Natural killer cell (primary cell): ENCODE measurements at regions not wholly inside any gene's neighbourhood (a gene's known extent, or its start where the extent isn't known, plus 50 kb on each side); places are given as distances from the start of the nearest gene placed in this dataset.

Experiments
- ATAC-seq, 3 donors: fragments of 150-1000 bp in 2 of 3; fragments of 200-7000 bp in 1 of 3; cut with Tn5 transposase; 1 replicate in 1 of 3; 2 replicates in 2 of 3; pipeline ENCODE4 v1.10.0; 2021; ENCODE audit warnings: mild to moderate bottlenecking in 2 of 3, moderate library complexity in 2 of 3
- DNase-seq, 2 donors: peaks; one replicate each; pipeline versions ENCODE4 v3.0.0 to v3.0.0-alpha.2; 2013 to 2021; ENCODE audit warnings: mixed read lengths in 1 of 2
- H3K27ac ChIP-seq: one replicate; pipeline ENCODE4 v1.5.1; 2013; ENCODE audit warnings: mild to moderate bottlenecking, low read length
- H3K27me3 ChIP-seq: one replicate; pipeline ENCODE4 v1.6.1; 2013; ENCODE audit warnings: low read length; ENCODE audit not compliant: control insufficient read depth, insufficient read depth
- H3K36me3 ChIP-seq: one replicate; pipeline ENCODE4 v1.6.1; 2013; ENCODE audit warnings: low read length; ENCODE audit not compliant: control insufficient read depth, insufficient read depth
- H3K4me1 ChIP-seq: one replicate; pipeline ENCODE4 v1.6.1; 2013; ENCODE audit warnings: low read length; ENCODE audit not compliant: control insufficient read depth, insufficient read depth
- H3K4me3 ChIP-seq: one replicate; pipeline ENCODE4 v1.5.1; 2013; ENCODE audit warnings: low read length
- H3K9me3 ChIP-seq: one replicate; pipeline ENCODE4 v1.6.1; 2013; ENCODE audit warnings: low read length; ENCODE audit not compliant: control insufficient read depth, insufficient read depth
- H3K27ac Mint-ChIP-seq, 2 donors: one replicate each; pipeline ENCODE4 v1.8.0; 2022; ENCODE audit warnings: mild to moderate bottlenecking in 2 of 2, mixed read lengths in 2 of 2, moderate library complexity in 1 of 2
- H3K27me3 Mint-ChIP-seq, 2 donors: one replicate each; pipeline ENCODE4 v1.8.0; 2022; ENCODE audit warnings: low read depth in 2 of 2, mixed read lengths in 2 of 2
- H3K36me3 Mint-ChIP-seq: one replicate; pipeline ENCODE4 v1.8.0; 2022; ENCODE audit warnings: mixed read lengths
- H3K4me1 Mint-ChIP-seq, 2 donors: one replicate each; pipeline ENCODE4 v1.8.0; 2022; ENCODE audit warnings: mixed read lengths in 2 of 2
- H3K4me3 Mint-ChIP-seq: one replicate; pipeline ENCODE4 v1.8.0; 2022; ENCODE audit warnings: mild to moderate bottlenecking, moderate library complexity, mixed read lengths
- H3K9me3 Mint-ChIP-seq, 2 donors: one replicate each; pipeline ENCODE4 v1.8.0; 2022; ENCODE audit warnings: mixed read lengths in 2 of 2
- CTCF ChIP-seq: fragments of 200-600 bp; IDR thresholded peaks from one replicate; pipeline ENCODE4 v1.8.0; 2022; ENCODE audit warnings: antibody characterized with exemption
- WGBS: methylation state at CpG from one replicate; pipeline ENCODE4 v1.1.7; 2013; ENCODE audit warnings: missing lambda C conversion rate; ENCODE audit not compliant: insufficient coverage; 5-methylcytosine and 5-hydroxymethylcytosine counted together
- intact Hi-C: fragments of 100-400 bp; cut with micrococcal nuclease; formaldehyde crosslinking; loops from one replicate; pipeline ENCODE4 v1.14.2; 2022

- H3K27ac Mint-ChIP-seq: no peak overlapping the region
- intact Hi-C loops: no loop called here
- DNase-seq (no peak), ATAC-seq (no peak)
- no peaks in the 10 kb centered on the region for H3K36me3 Mint-ChIP-seq
- H3K4me1 ChIP-seq: no peaks in the 10 kb centered on the region
- no peaks in the 10 kb centered on the region for H3K9me3 ChIP-seq
- TF ChIP-seq CTCF: no peak
- H3K27ac ChIP-seq: no peak overlapping the region
- H3K27me3 ChIP-seq: no peaks in the 10 kb centered on the region
- H3K4me1 Mint-ChIP-seq: no peaks in the 10 kb centered on the region
- 72% methylated on average over 2 of the region's 4 CpGs for WGBS
- H3K9me3 Mint-ChIP-seq: peaks cover 9 to 12% of the 10 kb centered on the region in 2 donors
- H3K27me3 Mint-ChIP-seq: no peaks in the 10 kb centered on the region
- H3K4me3 ChIP-seq: no peak overlapping the region
- no peak overlapping the region for H3K4me3 Mint-ChIP-seq
- H3K36me3 ChIP-seq: no peaks in the 10 kb centered on the region
These were observed 840.4 kb downstream of the USP25 start for GRCh38 chr21:16570171-16570570.

GRCh38 chr21:16570856-16571255 lies 841.1 kb downstream of the USP25 start:
- no peak for TF ChIP-seq CTCF
- H3K27me3 Mint-ChIP-seq: no peaks in the 10 kb centered on the region
- intact Hi-C loops: no loop called here
- H3K36me3 Mint-ChIP-seq: no peaks in the 10 kb centered on the region
- whole genome bisulfite sequencing: 100% methylated on average over 2 of the region's 3 CpGs
- DNase-seq (no peak), ATAC-seq (no peak)
- Histone ChIP-seq H3K4me3 (no peak overlapping the region), H3K36me3 (no peaks in the 10 kb centered on the region), H3K27me3 (no peaks in the 10 kb centered on the region), H3K4me1 (no peaks in the 10 kb centered on the region), H3K9me3 (peaks cover 5% of the 10 kb centered on the region), H3K27ac (no peak overlapping the region)
- H3K9me3 Mint-ChIP-seq: peaks cover 9 to 12% of the 10 kb centered on the region in 2 donors
- no peak overlapping the region for H3K27ac Mint-ChIP-seq
- H3K4me1 Mint-ChIP-seq: no peaks in the 10 kb centered on the region
- H3K4me3 Mint-ChIP-seq: no peak overlapping the region

DNA sequence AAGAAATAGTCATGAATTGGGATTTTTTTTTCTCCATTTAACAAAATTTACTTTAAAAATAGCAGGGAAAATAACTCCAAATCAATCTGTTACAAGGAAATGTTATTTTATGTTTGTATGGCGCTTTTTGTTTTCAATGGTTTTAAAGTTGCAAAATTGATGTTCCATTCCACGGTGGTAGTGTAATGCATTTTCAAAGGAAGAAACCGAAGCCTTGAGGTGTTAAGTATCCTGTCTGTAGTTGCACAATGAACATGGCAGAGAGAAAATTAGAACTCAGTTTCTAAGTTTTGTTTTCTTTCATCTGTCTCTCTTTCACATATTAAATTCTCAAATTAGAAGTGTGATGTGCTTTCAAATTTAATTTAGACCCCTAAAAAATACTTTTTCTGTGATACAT lies 841.8 kb downstream of the USP25 start:
- Mint-ChIP-seq H3K36me3 (no peaks in the 10 kb centered on the region), H3K9me3 (peaks cover 11 to 12% of the 10 kb centered on the region in 2 donors), H3K4me1 (no peaks in the 10 kb centered on the region), H3K27me3 (no peaks in the 10 kb centered on the region), H3K27ac (no peak overlapping the region), H3K4me3 (no peak overlapping the region)
- TF ChIP-seq CTCF: no peak
- 76% methylated on average over 3 of the region's 3 CpGs for WGBS
- no peaks in the 10 kb centered on the region for H3K27me3 ChIP-seq
- H3K4me3 ChIP-seq: no peak overlapping the region
- H3K9me3 ChIP-seq: peaks cover 5% of the 10 kb centered on the region
- ATAC-seq (no peak), DNase-seq (no peak)
- H3K27ac ChIP-seq: no peak overlapping the region
- H3K4me1 ChIP-seq: no peaks in the 10 kb centered on the region
- no peaks in the 10 kb centered on the region for H3K36me3 ChIP-seq
- intact Hi-C loops: no loop called here

- H3K27me3 ChIP-seq: no peaks in the 10 kb centered on the region
- TF ChIP-seq CTCF: no peak
- H3K9me3 ChIP-seq: peaks cover 5% of the 10 kb centered on the region
- H3K36me3 Mint-ChIP-seq: no peaks in the 10 kb centered on the region
- ATAC-seq (no peak), DNase-seq (no peak)
- H3K4me1 Mint-ChIP-seq: no peaks in the 10 kb centered on the region
- intact Hi-C loops: no loop called here
- H3K4me3 ChIP-seq: no peak overlapping the region
- H3K27ac ChIP-seq: no peak overlapping the region
- no peak overlapping the region for H3K4me3 Mint-ChIP-seq
- 67% methylated on average over 1 of the region's 1 CpG for WGBS
- H3K36me3 ChIP-seq: no peaks in the 10 kb centered on the region
- H3K27me3 Mint-ChIP-seq: no peaks in the 10 kb centered on the region
- H3K9me3 Mint-ChIP-seq: peaks cover 11 to 12% of the 10 kb centered on the region in 2 donors
- H3K27ac Mint-ChIP-seq: no peak overlapping the region
- no peaks in the 10 kb centered on the region for H3K4me1 ChIP-seq
These were observed 842.2 kb downstream of the USP25 start for GRCh38 chr21:16572032-16572431.
